Upper lobe of right lung (tissue), 1 donor: ENCODE measurements at regions not wholly inside any gene's neighbourhood (a gene's known extent, or its start where the extent isn't known, plus 50 kb on each side); places are given as distances from the start of the nearest gene placed in this dataset.

Source experiments
- ATAC-seq: fragments of 200-7000 bp; cut with Tn5 transposase; one replicate; pipeline ENCODE4 v1.9.1; 2020; ENCODE audit warnings: mild to moderate bottlenecking, moderate library complexity
- DNase-seq: peaks from one replicate; pipeline ENCODE4 v3.0.0-alpha.2; 2020
- H3K27ac ChIP-seq: fragments of 200-600 bp; one replicate; pipeline ENCODE4 v1.8.0; 2022
- H3K27me3 ChIP-seq: fragments of 200-600 bp; one replicate; pipeline ENCODE4 v1.8.0; 2022; ENCODE audit warnings: mild to moderate bottlenecking
- H3K36me3 ChIP-seq: fragments of 200-600 bp; one replicate; pipeline ENCODE4 v1.8.0; 2022
- H3K4me1 ChIP-seq: fragments of 200-600 bp; one replicate; pipeline ENCODE4 v1.8.0; 2022
- H3K4me3 ChIP-seq: fragments of 200-600 bp; one replicate; pipeline ENCODE4 v1.8.0; 2022; ENCODE audit warnings: mild to moderate bottlenecking
- H3K9me3 ChIP-seq: fragments of 200-600 bp; one replicate; pipeline ENCODE4 v1.8.0; 2022
- CTCF ChIP-seq: fragments of 200-600 bp; IDR thresholded peaks from one replicate; pipeline ENCODE4 v1.8.0; 2022; ENCODE audit warnings: antibody characterized with exemption
- intact Hi-C: fragments of 100-400 bp; cut with DNase I; formaldehyde crosslinking; loops from one replicate; pipeline ENCODE4 v1.11.0; 2022
- donor health status: DM: no; HTN: yes; CAD: no; lungs with severe emphysema.

GRCh38 chr21:23039846-23040245 lies 2041.6 kb downstream of the NCAM2 start:
- ATAC-seq, result no peak
- no peaks in the 10 kb centered on the region for H3K9me3 ChIP-seq
- H3K27ac ChIP-seq, result no peak overlapping the region
- H3K27me3 ChIP-seq, result no peaks in the 10 kb centered on the region
- H3K36me3 ChIP-seq, result no peaks in the 10 kb centered on the region
- no peak for DNase-seq
- no peak overlapping the region for H3K4me3 ChIP-seq
- intact Hi-C loops, result no loop called here
- TF ChIP-seq CTCF, result no peak
- H3K4me1 ChIP-seq, result no peaks in the 10 kb centered on the region

GRCh38 chr21:23045955-23046354 lies 2047.7 kb downstream of the NCAM2 start:
- Histone ChIP-seq H3K27me3 (no peaks in the 10 kb centered on the region), H3K4me1 (no peaks in the 10 kb centered on the region), H3K36me3 (no peaks in the 10 kb centered on the region), H3K27ac (no peak overlapping the region), H3K9me3 (no peaks in the 10 kb centered on the region), H3K4me3 (no peak overlapping the region)
- intact Hi-C loops, result no loop called here
- no peak for TF ChIP-seq CTCF
- no peak for ATAC-seq
- DNase-seq, result no peak

- Histone ChIP-seq H3K4me3 (no peak overlapping the region), H3K36me3 (no peaks in the 10 kb centered on the region), H3K27me3 (no peaks in the 10 kb centered on the region), H3K27ac (no peak overlapping the region), H3K4me1 (no peaks in the 10 kb centered on the region), H3K9me3 (no peaks in the 10 kb centered on the region)
- intact Hi-C loops, result no loop called here
- no peak for TF ChIP-seq CTCF
- ATAC-seq, result no peak
- no peak for DNase-seq
Measured at GRCh38 chr21:23067672-23068071, 2069.5 kb downstream of the NCAM2 start.

- no peak overlapping the region for H3K27ac ChIP-seq
- no peak for DNase-seq
- H3K27me3 ChIP-seq, result no peaks in the 10 kb centered on the region
- no peaks in the 10 kb centered on the region for H3K36me3 ChIP-seq
- intact Hi-C loops, result no loop called here
- H3K9me3 ChIP-seq, result no peaks in the 10 kb centered on the region
- no peak overlapping the region for H3K4me3 ChIP-seq
- no peak for ATAC-seq
- H3K4me1 ChIP-seq, result no peaks in the 10 kb centered on the region
- no peak for TF ChIP-seq CTCF
Measured at GRCh38 chr21:23083242-23083641, 2085.0 kb downstream of the NCAM2 start.

GRCh38 chr21:23093259-23093658 lies 2095.1 kb downstream of the NCAM2 start:
- DNase-seq (no peak), ATAC-seq (no peak)
- H3K36me3 ChIP-seq, result no peaks in the 10 kb centered on the region
- no peak for TF ChIP-seq CTCF
- H3K9me3 ChIP-seq, result no peaks in the 10 kb centered on the region
- H3K27ac ChIP-seq, result no peak overlapping the region
- H3K4me1 ChIP-seq, result no peaks in the 10 kb centered on the region
- intact Hi-C loops, result no loop called here
- H3K4me3 ChIP-seq, result no peak overlapping the region
- H3K27me3 ChIP-seq, result no peaks in the 10 kb centered on the region

GRCh38 chr21:23099185-23099584 lies 2101.0 kb downstream of the NCAM2 start:
- intact Hi-C loops, result no loop called here
- Histone ChIP-seq H3K4me1 (no peaks in the 10 kb centered on the region), H3K4me3 (no peak overlapping the region), H3K27ac (no peak overlapping the region), H3K36me3 (no peaks in the 10 kb centered on the region), H3K27me3 (no peaks in the 10 kb centered on the region), H3K9me3 (no peaks in the 10 kb centered on the region)
- DNase-seq (no peak), ATAC-seq (no peak)
- TF ChIP-seq CTCF, result no peak
